ENCODE measurements at regions not wholly inside any gene's neighbourhood (a gene's known extent, or its start where the extent isn't known, plus 50 kb on each side); places are given as distances from the start of the nearest gene placed in this dataset.

DNA sequence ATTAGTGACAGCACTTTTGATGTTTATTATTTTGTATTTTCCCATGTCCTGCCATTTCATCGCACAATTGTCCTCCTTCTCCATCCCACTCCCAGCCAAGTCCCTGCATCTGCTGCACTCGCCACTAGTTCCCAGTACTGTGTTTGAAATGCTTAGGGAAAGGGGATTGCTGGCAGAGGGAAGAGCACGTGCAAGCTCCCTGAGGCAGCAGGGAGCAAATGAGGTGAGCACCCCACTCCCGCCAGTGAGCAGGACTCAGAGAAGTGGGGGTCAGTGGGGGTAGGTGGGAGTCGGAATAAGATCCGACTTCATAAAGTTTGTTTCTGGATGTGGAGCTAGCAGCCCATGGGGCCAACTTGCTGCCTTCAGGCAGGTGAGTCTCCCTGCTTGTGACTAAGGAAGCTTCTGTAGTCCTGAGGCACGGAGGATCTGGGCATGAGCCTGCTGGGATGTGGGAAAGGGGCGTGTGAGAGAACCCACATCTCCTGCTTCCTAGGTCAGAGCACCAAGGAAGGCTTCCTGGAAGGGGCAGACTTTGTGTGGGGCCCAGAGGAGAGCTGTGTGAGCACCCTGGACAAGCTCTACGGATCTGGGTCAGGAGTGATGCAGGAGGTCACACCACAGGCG, 99.7 kb upstream of the TLE3 start:
- Histone ChIP-seq H3K9me3 (replicated peaks) (peaks cover 3% of the 10 kb centered on the region), H3K27me3 (ENCODE audit: low read depth) (peaks cover 34% of the 10 kb centered on the region), H3K27ac (replicated peaks) (no peak overlapping the region), H3K36me3 (no peaks in the 10 kb centered on the region), H3K4me1 (peaks cover 15% of the 10 kb centered on the region), H3K4me3 (no peak overlapping the region)
- intact Hi-C loops (cut with micrococcal nuclease): no loop called here
- TF ChIP-seq, protein P1, sequence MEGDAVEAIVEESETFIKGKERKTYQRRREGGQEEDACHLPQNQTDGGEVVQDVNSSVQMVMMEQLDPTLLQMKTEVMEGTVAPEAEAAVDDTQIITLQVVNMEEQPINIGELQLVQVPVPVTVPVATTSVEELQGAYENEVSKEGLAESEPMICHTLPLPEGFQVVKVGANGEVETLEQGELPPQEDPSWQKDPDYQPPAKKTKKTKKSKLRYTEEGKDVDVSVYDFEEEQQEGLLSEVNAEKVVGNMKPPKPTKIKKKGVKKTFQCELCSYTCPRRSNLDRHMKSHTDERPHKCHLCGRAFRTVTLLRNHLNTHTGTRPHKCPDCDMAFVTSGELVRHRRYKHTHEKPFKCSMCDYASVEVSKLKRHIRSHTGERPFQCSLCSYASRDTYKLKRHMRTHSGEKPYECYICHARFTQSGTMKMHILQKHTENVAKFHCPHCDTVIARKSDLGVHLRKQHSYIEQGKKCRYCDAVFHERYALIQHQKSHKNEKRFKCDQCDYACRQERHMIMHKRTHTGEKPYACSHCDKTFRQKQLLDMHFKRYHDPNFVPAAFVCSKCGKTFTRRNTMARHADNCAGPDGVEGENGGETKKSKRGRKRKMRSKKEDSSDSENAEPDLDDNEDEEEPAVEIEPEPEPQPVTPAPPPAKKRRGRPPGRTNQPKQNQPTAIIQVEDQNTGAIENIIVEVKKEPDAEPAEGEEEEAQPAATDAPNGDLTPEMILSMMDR (IDR thresholded peaks at IDR 0.05; ENCODE audit: borderline replicate concordance): no peak
- no peak for DNase-seq

DNA sequence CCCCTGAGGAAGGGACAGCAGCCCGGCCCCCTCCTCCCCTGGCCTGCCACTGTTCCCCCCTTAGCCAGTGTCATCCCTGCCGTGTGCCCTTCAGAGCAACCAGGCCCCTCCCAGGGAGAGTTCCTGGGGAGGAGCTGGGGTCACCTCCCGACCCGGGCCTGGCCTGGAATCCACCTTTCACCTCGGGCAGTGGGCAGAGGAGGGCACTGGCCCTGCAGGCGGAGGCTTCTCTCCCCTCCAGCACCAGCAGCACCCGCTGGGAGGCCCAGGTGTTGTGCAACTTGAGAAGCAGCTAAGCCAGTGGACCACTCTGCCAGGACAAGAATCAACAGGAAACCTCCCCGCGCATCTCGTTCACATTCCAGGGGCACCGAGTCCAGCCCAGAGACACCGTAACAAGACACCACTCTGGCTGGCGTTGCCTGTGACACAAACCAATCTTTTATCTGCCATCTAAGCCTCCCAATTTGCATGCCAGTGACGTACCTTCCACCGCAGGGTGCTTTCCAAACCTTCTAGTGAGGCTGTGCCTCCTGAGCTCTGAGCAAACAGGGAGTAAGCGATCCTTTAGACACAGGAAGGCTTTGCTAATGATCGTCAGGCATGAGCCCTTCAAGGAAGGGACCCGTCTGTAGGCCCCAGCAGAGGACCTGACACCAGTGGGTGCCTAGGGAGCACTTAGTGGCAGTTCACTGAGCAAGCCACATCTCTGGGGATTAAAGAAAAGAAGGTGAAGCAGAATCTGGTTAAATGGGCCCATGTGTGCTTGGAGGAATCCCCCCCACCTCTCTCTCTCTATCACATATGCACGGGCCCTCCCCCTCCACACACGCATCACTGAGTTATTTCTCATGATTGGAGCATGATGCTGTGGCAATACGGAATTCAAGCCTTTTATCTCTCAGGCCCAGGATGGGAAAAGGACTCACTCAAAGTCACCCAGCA, 98.9 kb upstream of the TLE3 start:
- H3K27ac ChIP-seq (replicated peaks): peak overlapping the region; percentile 21
- no peak overlapping the region for H3K4me3 ChIP-seq
- H3K27me3 ChIP-seq (ENCODE audit: low read depth): peaks cover 34% of the 10 kb centered on the region
- no peak for DNase-seq
- peaks cover 15% of the 10 kb centered on the region for H3K4me1 ChIP-seq
- TF ChIP-seq, protein P1 (IDR thresholded peaks at IDR 0.05; ENCODE audit: borderline replicate concordance): no peak
- no peaks in the 10 kb centered on the region for H3K36me3 ChIP-seq
- intact Hi-C loops (cut with micrococcal nuclease): no loop called here
- peaks cover 11% of the 10 kb centered on the region for H3K9me3 ChIP-seq (replicated peaks)

DNA sequence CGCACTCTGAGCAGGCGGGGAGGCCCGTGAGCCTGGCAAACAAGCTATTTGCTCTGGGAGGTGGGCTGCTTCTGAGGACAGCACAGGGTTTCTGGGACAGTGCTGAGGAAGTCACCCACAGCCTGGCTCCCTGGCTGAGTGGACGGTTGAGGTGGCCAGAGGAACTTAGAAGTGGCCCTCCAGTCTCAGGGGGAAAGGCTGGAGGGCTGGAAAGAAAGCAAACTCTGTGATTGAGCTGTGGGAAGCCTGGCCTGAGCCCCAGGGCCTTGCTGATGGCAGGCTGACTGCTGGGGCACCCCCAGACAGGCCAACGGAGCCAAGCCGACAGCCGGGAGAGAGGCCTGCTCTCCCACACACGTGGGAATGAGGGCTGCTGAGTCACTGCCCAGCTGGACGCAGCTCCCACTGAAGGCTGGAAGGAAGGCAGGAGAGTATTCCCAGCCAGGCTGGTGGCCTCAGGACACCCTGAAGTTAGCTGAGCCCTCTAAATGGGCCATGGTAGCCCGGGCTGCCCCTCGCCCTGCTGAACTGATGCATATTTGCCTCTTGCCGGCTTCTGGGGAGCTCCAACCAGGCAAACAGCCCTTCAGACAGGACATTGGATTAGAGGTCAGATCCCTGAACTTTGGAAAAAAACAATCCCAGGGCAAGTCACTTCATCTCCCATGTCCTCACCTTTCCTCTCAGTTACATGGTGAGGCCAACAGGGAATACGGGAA, 98.0 kb upstream of the TLE3 start:
- Histone ChIP-seq H3K27me3 (ENCODE audit: low read depth) (peaks cover 41% of the 10 kb centered on the region), H3K4me3 (no peak overlapping the region), H3K27ac (replicated peaks) (peak overlapping the region; percentile 21), H3K9me3 (replicated peaks) (peaks cover 15% of the 10 kb centered on the region), H3K4me1 (peaks cover 15% of the 10 kb centered on the region), H3K36me3 (no peaks in the 10 kb centered on the region)
- intact Hi-C loops (cut with micrococcal nuclease): no loop called here
- DNase-seq: peak; percentile 80
- TF ChIP-seq, protein P1 (IDR thresholded peaks at IDR 0.05; ENCODE audit: borderline replicate concordance): no peak

DNA sequence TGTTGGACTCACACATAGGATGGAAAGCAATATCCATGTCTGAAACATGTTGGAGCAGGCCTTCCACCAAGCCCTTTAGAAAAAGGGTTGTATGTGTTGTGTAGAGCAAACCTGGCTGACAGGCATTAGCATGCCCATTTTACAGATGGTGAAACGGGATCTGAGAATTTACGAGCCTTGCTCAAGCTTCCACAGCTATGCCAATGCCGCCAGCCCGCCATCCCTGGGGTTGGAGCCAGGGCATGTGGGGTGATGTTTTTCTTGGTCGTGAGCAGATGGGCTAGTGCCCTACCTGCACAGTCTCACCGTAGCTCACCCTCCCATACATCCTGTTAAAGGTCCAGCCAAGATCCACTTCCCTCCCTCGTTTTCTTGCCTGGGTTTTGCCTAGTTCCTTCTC, 97.5 kb upstream of the TLE3 start:
- H3K9me3 ChIP-seq (replicated peaks): peaks cover 15% of the 10 kb centered on the region
- TF ChIP-seq, protein P1 (IDR thresholded peaks at IDR 0.05; ENCODE audit: borderline replicate concordance): no peak
- H3K27me3 ChIP-seq (ENCODE audit: low read depth): peaks cover 38% of the 10 kb centered on the region
- no peaks in the 10 kb centered on the region for H3K36me3 ChIP-seq
- DNase-seq: no peak
- peak overlapping the region; percentile 21 for H3K27ac ChIP-seq (replicated peaks)
- H3K4me1 ChIP-seq: peaks cover 15% of the 10 kb centered on the region
- intact Hi-C loops (cut with micrococcal nuclease): no loop called here
- H3K4me3 ChIP-seq: no peak overlapping the region

DNA sequence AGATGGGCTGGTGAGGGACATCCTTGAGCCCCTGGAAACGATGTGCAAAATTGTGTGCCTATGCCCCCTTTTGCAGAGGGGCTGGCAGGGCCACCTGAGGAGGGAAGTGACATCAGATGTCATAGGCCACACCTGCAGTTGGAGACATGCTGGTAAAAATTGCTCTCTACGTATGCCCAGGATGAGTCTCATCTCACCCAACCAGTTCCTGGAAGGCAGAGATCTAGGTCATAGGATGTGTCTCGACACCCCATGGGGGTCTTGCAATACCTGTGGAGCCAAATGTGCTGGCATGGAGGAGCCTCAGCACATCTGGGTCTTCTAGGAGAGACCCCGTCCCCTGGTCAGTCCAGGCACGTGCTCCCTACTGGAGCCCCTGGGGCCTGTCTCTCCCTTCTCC, 96.5 kb upstream of the TLE3 start:
- Histone ChIP-seq H3K4me3 (no peak overlapping the region), H3K27me3 (ENCODE audit: low read depth) (peaks cover 34% of the 10 kb centered on the region), H3K27ac (replicated peaks) (no peak overlapping the region), H3K9me3 (replicated peaks) (peaks cover 15% of the 10 kb centered on the region), H3K4me1 (peaks cover 15% of the 10 kb centered on the region), H3K36me3 (no peaks in the 10 kb centered on the region)
- intact Hi-C loops (cut with micrococcal nuclease): no loop called here
- TF ChIP-seq, protein P1 (IDR thresholded peaks at IDR 0.05; ENCODE audit: borderline replicate concordance): no peak
- no peak for DNase-seq

All from left ventricle myocardium inferior (tissue), 1 donor.